ENCODE measurements at regions not wholly inside any gene's neighbourhood (a gene's known extent, or its start where the extent isn't known, plus 50 kb on each side); places are given as distances from the start of the nearest gene placed in this dataset.

GRCh38 chr17:77613627-77614026, 344.9 kb upstream of the TNRC6C start:
- no peaks in the 10 kb centered on the region for H3K9me3 ChIP-seq (ENCODE audit: control insufficient read depth, insufficient read depth, low read depth, low read length)
- no peak overlapping the region for H3K27ac ChIP-seq (ENCODE audit: extremely low read depth, low read depth, low read length)
- ChIA-PET CTCF (interaction anchor here (1.0 kb wide), 1 partner anchor 71 kb away, joined by 4 read pairs; no protein-coding TSS in a partner anchor), POLR2A (no interaction called here)
- H3K36me3 ChIP-seq (ENCODE audit: control insufficient read depth in 2 of 2, insufficient read depth in 1 of 2, low read length in 2 of 2): no peaks in the 10 kb centered on the region
- H3K4me3 ChIP-seq (ENCODE audit: low read depth, low read length): no peak overlapping the region
- H3K4me1 ChIP-seq (ENCODE audit: control insufficient read depth, insufficient read depth, low read length): no peaks in the 10 kb centered on the region
- no peak for TF ChIP-seq ZSCAN30 (tag by site-specific recombination; IDR thresholded peaks at IDR 0.05)
- no peak for TF ChIP-seq PBX3 (CRISPR knock-in tag; IDR thresholded peaks at IDR 0.05)
- no peak for TF ChIP-seq ZNF555 (tag by site-specific recombination; conservative IDR thresholded peaks at IDR 0.05)
- TF ChIP-seq WT1 (tag by site-specific recombination; IDR thresholded peaks at IDR 0.05): no peak
- no peak for TF ChIP-seq ZNF510 (tag by site-specific recombination; IDR thresholded peaks at IDR 0.05; ENCODE audit: insufficient replicate concordance)
- no peak for TF ChIP-seq ZNF544 (tag by site-specific recombination; IDR thresholded peaks at IDR 0.05)
- TF ChIP-seq ZNF132 (tag by site-specific recombination; IDR thresholded peaks at IDR 0.05; ENCODE audit: borderline replicate concordance): no peak
- no peak for TF ChIP-seq HOXA7 (CRISPR knock-in tag; IDR thresholded peaks at IDR 0.05; ENCODE audit: borderline replicate concordance)
- TF ChIP-seq ZNF140 (tag by site-specific recombination; IDR thresholded peaks at IDR 0.05): no peak
- no peak for TF ChIP-seq ZFHX2 (tag by site-specific recombination; conservative IDR thresholded peaks at IDR 0.05)
- no peak for TF ChIP-seq PRDM6 (tag by site-specific recombination; IDR thresholded peaks at IDR 0.05)
- no peak for TF ChIP-seq KLF10 (tag by site-specific recombination; IDR thresholded peaks at IDR 0.05)
- no peak for TF ChIP-seq ZBTB8A (tag by site-specific recombination; IDR thresholded peaks at IDR 0.05)
- no peak for TF ChIP-seq ZNF362 (tag by site-specific recombination; IDR thresholded peaks at IDR 0.05)
- no peak for TF ChIP-seq ZNF560 (tag by site-specific recombination; IDR thresholded peaks at IDR 0.05; ENCODE audit: borderline replicate concordance)
- TF ChIP-seq ZSCAN16 (tag by site-specific recombination; IDR thresholded peaks at IDR 0.05): no peak

GRCh38 chr17:77615703-77616253, 342.7 kb upstream of the TNRC6C start:
- POLR2A ChIA-PET: no interaction called here
- Histone ChIP-seq H3K27ac (ENCODE audit: extremely low read depth, low read depth, low read length) (no peak overlapping the region), H3K36me3 (ENCODE audit: control insufficient read depth in 2 of 2, insufficient read depth in 1 of 2, low read length in 2 of 2) (no peaks in the 10 kb centered on the region), H3K9me3 (ENCODE audit: control insufficient read depth, insufficient read depth, low read depth, low read length) (no peaks in the 10 kb centered on the region), H3K4me1 (ENCODE audit: control insufficient read depth, insufficient read depth, low read length) (no peaks in the 10 kb centered on the region), H3K4me3 (ENCODE audit: low read depth, low read length) (no peak overlapping the region)
- CTCF ChIA-PET: no interaction called here
- TF ChIP-seq KLF17 (tag by site-specific recombination; IDR thresholded peaks at IDR 0.05) (no peak), ZNF398 (tag by site-specific recombination; IDR thresholded peaks at IDR 0.05) (no peak), SETDB1 (IDR thresholded peaks at IDR 0.05; ENCODE audit: insufficient read length, low read length) (no peak), ZNF146 (tag by site-specific recombination; IDR thresholded peaks at IDR 0.05) (no peak), ZNF670 (tag by site-specific recombination; IDR thresholded peaks at IDR 0.05; ENCODE audit: low read depth) (no peak), ZNF692 (tag by site-specific recombination; IDR thresholded peaks at IDR 0.05) (no peak), ZEB2 (tag by site-specific recombination; IDR thresholded peaks at IDR 0.05) (no peak), INSM2 (tag by site-specific recombination; IDR thresholded peaks at IDR 0.05) (no peak), ZNF76 (tag by site-specific recombination; IDR thresholded peaks at IDR 0.05; ENCODE audit: borderline replicate concordance, low read depth) (no peak), KLF16 (tag by site-specific recombination; IDR thresholded peaks at IDR 0.05) (no peak)
